Trophoblast cell (in vitro differentiated cells and primary cell): ENCODE measurements at regions not wholly inside any gene's neighbourhood (a gene's known extent, or its start where the extent isn't known, plus 50 kb on each side); places are given as distances from the start of the nearest gene placed in this dataset.

ENCODE experiments used
- DNase-seq, 2 donors: peaks; one replicate each; pipeline ENCODE4 v3.0.0-alpha.2; 2016
- H2AFZ ChIP-seq: 2 replicates; pipeline ENCODE4 v1.6.1; 2013; ENCODE audit warnings: low read length, moderate library complexity, mild to moderate bottlenecking; ENCODE audit not compliant: insufficient read depth, poor library complexity
- H2AK5ac ChIP-seq: 2 replicates; pipeline ENCODE4 v1.6.1; 2013; ENCODE audit warnings: mild to moderate bottlenecking, low read length
- H2BK120ac ChIP-seq: 2 replicates; pipeline ENCODE4 v1.6.1; 2013; ENCODE audit warnings: low read length, mild to moderate bottlenecking, moderate library complexity; ENCODE audit not compliant: insufficient read depth, poor library complexity
- H2BK12ac ChIP-seq: 2 replicates; pipeline ENCODE4 v1.6.1; 2013; ENCODE audit warnings: mild to moderate bottlenecking, low read length, moderate library complexity
- H2BK5ac ChIP-seq: 2 replicates; pipeline ENCODE4 v1.6.1; 2013; ENCODE audit warnings: low read length, low read depth, moderate library complexity, mild to moderate bottlenecking; ENCODE audit not compliant: poor library complexity
- H3K14ac ChIP-seq: 2 replicates; pipeline ENCODE4 v1.6.1; 2013; ENCODE audit warnings: mild to moderate bottlenecking, low read length
- H3K18ac ChIP-seq: 2 replicates; pipeline ENCODE4 v1.6.1; 2013; ENCODE audit warnings: mild to moderate bottlenecking, low read length
- H3K23ac ChIP-seq: 2 replicates; pipeline ENCODE4 v1.6.1; 2013; ENCODE audit warnings: low read length
- H3K27ac ChIP-seq: 2 replicates; pipeline ENCODE4 v1.5.1; 2013; ENCODE audit warnings: low read depth, mild to moderate bottlenecking, inconsistent platforms, low read length, moderate library complexity
- H3K27me3 ChIP-seq: 2 replicates; pipeline ENCODE4 v1.6.1; 2013; ENCODE audit warnings: inconsistent platforms, mild to moderate bottlenecking, low read length, moderate library complexity; ENCODE audit not compliant: insufficient read depth
- H3K36me3 ChIP-seq, 2 experiments: 1 replicate in 1 of 2; 2 replicates in 1 of 2; pipeline ENCODE4 v1.6.1; 2013; ENCODE audit warnings: low read length in 2 of 2, mild to moderate bottlenecking in 2 of 2, moderate library complexity in 1 of 2; ENCODE audit not compliant: insufficient read depth in 2 of 2, control insufficient read depth in 1 of 2
- H3K4ac ChIP-seq: 2 replicates; pipeline ENCODE4 v1.6.1; 2013; ENCODE audit warnings: low read depth, mild to moderate bottlenecking, low read length, moderate library complexity
- H3K4me1 ChIP-seq, 2 experiments: 1 replicate in 1 of 2; 2 replicates in 1 of 2; pipeline ENCODE4 v1.6.1; 2013; ENCODE audit warnings: low read length in 2 of 2, mild to moderate bottlenecking in 2 of 2, moderate library complexity in 1 of 2; ENCODE audit not compliant: insufficient read depth in 2 of 2, control insufficient read depth in 1 of 2
- H3K4me2 ChIP-seq: 2 replicates; pipeline ENCODE4 v1.6.1; 2013; ENCODE audit warnings: inconsistent platforms, mild to moderate bottlenecking, low read length, moderate library complexity
- H3K4me3 ChIP-seq: 2 replicates; pipeline ENCODE4 v1.5.1; 2013; ENCODE audit warnings: mild to moderate bottlenecking, low read depth, low read length, inconsistent platforms
- H3K79me1 ChIP-seq: one replicate; pipeline ENCODE4 v1.6.1; 2013; ENCODE audit warnings: low read length
- H3K79me2 ChIP-seq: 2 replicates; pipeline ENCODE4 v1.6.1; 2013; ENCODE audit warnings: low read length, mild to moderate bottlenecking; ENCODE audit not compliant: control insufficient read depth, insufficient read depth, poor library complexity
- H3K9ac ChIP-seq: 2 replicates; pipeline ENCODE4 v1.6.1; 2013; ENCODE audit warnings: mild to moderate bottlenecking, low read length
- H3K9me3 ChIP-seq: 2 replicates; pipeline ENCODE4 v1.6.1; 2013; ENCODE audit warnings: low read depth, mild to moderate bottlenecking, control low read depth, inconsistent platforms, low read length; ENCODE audit not compliant: insufficient read depth
- H4K12ac ChIP-seq: 2 replicates; pipeline ENCODE4 v1.6.1; 2013; ENCODE audit warnings: low read depth, mild to moderate bottlenecking, low read length, moderate library complexity
- H4K8ac ChIP-seq: 2 replicates; pipeline ENCODE4 v1.6.1; 2013; ENCODE audit warnings: low read depth, mild to moderate bottlenecking, low read length, moderate library complexity
- H4K91ac ChIP-seq: one replicate; pipeline ENCODE4 v1.6.1; 2013; ENCODE audit warnings: low read depth, mild to moderate bottlenecking, low read length, moderate library complexity
- WGBS: extraction: QIAGEN DNeasy Blood & Tissue Kit; methylation state at CpG from one replicate; pipeline ENCODE4 v1.1.7; 2013; ENCODE audit warnings: missing lambda C conversion rate; ENCODE audit not compliant: insufficient read length, insufficient coverage; ENCODE audit errors: extremely low coverage; 5-methylcytosine and 5-hydroxymethylcytosine counted together

DNA sequence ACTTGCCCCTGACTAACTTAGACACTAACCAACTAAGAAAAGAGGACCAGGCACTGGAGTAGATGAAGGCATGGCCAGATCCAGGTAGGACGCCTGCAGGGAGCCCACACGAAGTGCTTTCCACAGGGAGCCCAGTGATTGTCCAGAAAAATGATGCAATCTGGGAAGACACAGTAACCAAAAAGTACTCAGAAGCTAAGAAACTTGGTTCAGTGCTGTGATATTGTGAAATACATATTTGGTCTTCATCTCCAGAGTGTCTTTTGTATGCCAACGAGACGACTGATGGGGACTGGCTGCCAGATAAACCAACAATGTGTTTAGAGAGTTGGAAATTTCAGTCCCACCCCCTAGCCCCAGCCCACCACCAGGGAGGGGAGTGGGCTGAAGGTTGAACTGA, 135.0 kb downstream of the SP3 start:
- H2AFZ ChIP-seq = no peak overlapping the region
- peaks cover 4 to 5% of the 10 kb centered on the region in 2 experiments for H3K4me1 ChIP-seq
- H2BK5ac ChIP-seq = no peak overlapping the region
- no peak overlapping the region for H3K27ac ChIP-seq
- H3K79me2 ChIP-seq = no peaks in the 10 kb centered on the region
- H3K23ac ChIP-seq = no peak overlapping the region
- no peak for DNase-seq
- H3K4me3 ChIP-seq = no peak overlapping the region
- H4K91ac ChIP-seq = no peak overlapping the region
- H2BK120ac ChIP-seq = no peak overlapping the region
- no peaks in the 10 kb centered on the region for H3K79me1 ChIP-seq
- no CpG with 5 or more reads among the region's 4 CpGs for WGBS
- no peak overlapping the region for H4K8ac ChIP-seq
- H3K27me3 ChIP-seq = no peaks in the 10 kb centered on the region
- no peak overlapping the region for H2AK5ac ChIP-seq
- H3K9ac ChIP-seq = no peak overlapping the region
- no peak overlapping the region for H3K4ac ChIP-seq
- no peak overlapping the region for H3K18ac ChIP-seq
- no peaks in the 10 kb centered on the region for H3K36me3 ChIP-seq
- H4K12ac ChIP-seq = no peak overlapping the region
- H3K14ac ChIP-seq = no peak overlapping the region
- H3K9me3 ChIP-seq = no peaks in the 10 kb centered on the region
- H3K4me2 ChIP-seq = no peak overlapping the region
- no peak overlapping the region for H2BK12ac ChIP-seq

DNA sequence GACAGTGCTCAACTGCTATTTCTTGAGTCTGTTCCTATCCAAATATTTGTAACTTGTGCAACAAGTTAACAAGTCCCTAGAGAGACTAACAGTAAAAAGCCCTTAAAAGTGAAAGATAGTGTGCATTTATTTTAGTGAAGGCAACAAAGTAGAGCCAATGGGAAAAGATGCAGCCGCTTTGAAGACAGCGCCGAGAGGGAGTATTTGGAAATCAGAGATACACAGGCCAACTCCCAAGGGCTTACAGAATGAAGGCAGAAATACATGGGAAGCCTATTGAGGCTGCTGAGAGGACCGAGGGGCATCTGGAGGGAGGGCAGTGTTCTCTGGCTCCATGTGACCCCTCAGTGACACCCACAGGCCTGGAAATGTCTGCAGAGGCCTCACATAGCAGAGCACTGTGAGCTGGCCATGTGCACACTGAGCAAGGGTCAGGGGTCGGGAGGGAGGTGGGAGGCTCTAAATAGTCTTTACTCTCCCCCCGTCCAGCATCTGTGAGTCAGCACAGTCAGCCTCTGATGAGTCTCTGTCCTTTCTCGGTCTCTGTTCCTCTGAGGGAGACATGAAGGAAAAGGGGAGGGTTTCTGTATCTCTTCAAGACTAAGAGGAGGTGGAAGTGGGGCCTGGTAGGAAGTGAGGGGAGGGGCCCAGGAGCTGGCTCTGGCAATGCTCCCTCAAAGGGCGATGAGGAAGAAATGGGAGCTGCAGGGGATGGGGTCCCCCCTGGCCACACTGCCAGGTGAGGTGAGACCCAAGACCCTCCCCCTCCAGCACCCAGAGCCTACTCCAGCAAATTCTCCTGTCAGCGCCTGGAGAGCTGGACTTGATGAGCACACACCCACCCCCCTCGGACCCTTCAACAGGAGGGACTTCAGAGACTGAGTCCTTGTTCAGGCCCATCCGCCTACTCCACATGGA, 133.6 kb downstream of the SP3 start:
- Histone ChIP-seq H2AK5ac (no peak overlapping the region), H2BK5ac (no peak overlapping the region), H4K8ac (peak overlapping the region; percentile 3), H3K36me3 (no peaks in the 10 kb centered on the region), H3K4me1 (peaks cover 4 to 5% of the 10 kb centered on the region in 2 experiments), H3K79me1 (no peaks in the 10 kb centered on the region), H3K27ac (no peak overlapping the region), H2AFZ (no peak overlapping the region), H3K14ac (no peak overlapping the region), H3K4me3 (no peak overlapping the region), H3K27me3 (no peaks in the 10 kb centered on the region), H3K4ac (no peak overlapping the region), H3K79me2 (no peaks in the 10 kb centered on the region), H3K23ac (no peak overlapping the region), H2BK12ac (no peak overlapping the region), H2BK120ac (no peak overlapping the region), H3K4me2 (no peak overlapping the region), H3K9ac (no peak overlapping the region), H4K91ac (peak overlapping the region; percentile 33), H4K12ac (no peak overlapping the region), H3K18ac (no peak overlapping the region), H3K9me3 (no peaks in the 10 kb centered on the region)
- DNase-seq = peak in 1 of 2 donors; percentile 6
- WGBS = no CpG with 5 or more reads among the region's 11 CpGs

DNA sequence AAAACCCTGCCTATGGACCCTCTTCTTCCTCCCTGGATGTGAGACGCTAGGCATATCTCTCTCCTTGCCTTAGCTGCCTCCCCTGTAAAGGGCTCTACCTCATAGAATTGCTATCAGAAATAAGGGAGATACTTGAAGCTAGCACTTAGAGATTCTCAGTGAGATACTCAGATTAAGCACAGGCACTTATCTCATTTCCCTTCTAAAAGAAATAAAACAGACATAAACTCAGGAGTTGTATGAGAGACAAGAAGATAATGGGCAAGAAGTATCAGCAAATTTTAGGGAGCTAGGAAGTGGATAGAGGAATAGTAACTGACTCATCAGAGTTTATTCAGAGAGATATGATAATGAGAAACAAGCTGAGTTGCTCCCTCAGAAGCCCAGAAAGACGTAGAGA, 131.0 kb downstream of the SP3 start:
- H3K14ac ChIP-seq = no peak overlapping the region
- H3K36me3 ChIP-seq = no peaks in the 10 kb centered on the region
- no peak overlapping the region for H3K4me3 ChIP-seq
- H3K79me1 ChIP-seq = no peaks in the 10 kb centered on the region
- no peak overlapping the region for H3K23ac ChIP-seq
- H3K4me1 ChIP-seq = peaks cover 4 to 5% of the 10 kb centered on the region in 2 experiments
- H2AK5ac ChIP-seq = no peak overlapping the region
- H4K91ac ChIP-seq = no peak overlapping the region
- no peaks in the 10 kb centered on the region for H3K27me3 ChIP-seq
- H3K9ac ChIP-seq = no peak overlapping the region
- H3K4me2 ChIP-seq = no peak overlapping the region
- WGBS = no CpG with 5 or more reads among the region's 2 CpGs
- no peak overlapping the region for H2BK12ac ChIP-seq
- H2BK120ac ChIP-seq = no peak overlapping the region
- H4K8ac ChIP-seq = no peak overlapping the region
- no peaks in the 10 kb centered on the region for H3K79me2 ChIP-seq
- no peak overlapping the region for H4K12ac ChIP-seq
- H3K4ac ChIP-seq = no peak overlapping the region
- no peak overlapping the region for H3K27ac ChIP-seq
- no peak overlapping the region for H3K18ac ChIP-seq
- no peak overlapping the region for H2AFZ ChIP-seq
- H2BK5ac ChIP-seq = no peak overlapping the region
- DNase-seq = no peak
- no peaks in the 10 kb centered on the region for H3K9me3 ChIP-seq

DNA sequence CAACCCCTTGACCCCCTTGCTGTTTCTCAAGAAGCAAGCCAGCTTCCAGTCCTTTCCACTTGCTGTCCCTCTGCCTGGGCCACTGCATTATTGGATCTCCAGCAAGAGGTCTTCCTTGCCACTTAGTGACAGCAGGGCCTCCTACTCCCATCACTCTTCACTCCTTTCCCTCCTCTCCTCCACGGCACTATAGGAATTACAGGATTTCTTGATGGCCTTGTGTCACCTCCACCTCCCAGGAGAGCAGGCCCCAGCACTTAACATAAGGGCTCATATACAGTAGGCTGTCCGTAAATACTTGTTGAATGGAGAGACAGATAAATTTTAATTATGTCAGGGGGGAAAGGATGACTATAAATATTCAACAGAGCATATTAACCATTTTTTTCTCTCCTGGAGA, 129.4 kb downstream of the SP3 start:
- no peak for DNase-seq
- Histone ChIP-seq H3K4me1 (peaks cover 4 to 5% of the 10 kb centered on the region in 2 experiments), H3K4ac (no peak overlapping the region), H4K8ac (no peak overlapping the region), H3K9me3 (no peaks in the 10 kb centered on the region), H3K79me1 (no peaks in the 10 kb centered on the region), H4K12ac (no peak overlapping the region), H3K14ac (no peak overlapping the region), H2BK120ac (no peak overlapping the region), H3K27me3 (no peaks in the 10 kb centered on the region), H2AK5ac (no peak overlapping the region), H2BK5ac (no peak overlapping the region), H4K91ac (no peak overlapping the region), H2BK12ac (no peak overlapping the region), H3K79me2 (no peaks in the 10 kb centered on the region), H3K9ac (no peak overlapping the region), H3K36me3 (no peaks in the 10 kb centered on the region), H3K4me2 (no peak overlapping the region), H3K23ac (no peak overlapping the region), H2AFZ (no peak overlapping the region), H3K4me3 (no peak overlapping the region), H3K18ac (no peak overlapping the region), H3K27ac (no peak overlapping the region)
- WGBS = no CpG with 5 or more reads among the region's 2 CpGs
